ENCODE measurements at regions not wholly inside any gene's neighbourhood (a gene's known extent, or its start where the extent isn't known, plus 50 kb on each side); places are given as distances from the start of the nearest gene placed in this dataset.

DNA sequence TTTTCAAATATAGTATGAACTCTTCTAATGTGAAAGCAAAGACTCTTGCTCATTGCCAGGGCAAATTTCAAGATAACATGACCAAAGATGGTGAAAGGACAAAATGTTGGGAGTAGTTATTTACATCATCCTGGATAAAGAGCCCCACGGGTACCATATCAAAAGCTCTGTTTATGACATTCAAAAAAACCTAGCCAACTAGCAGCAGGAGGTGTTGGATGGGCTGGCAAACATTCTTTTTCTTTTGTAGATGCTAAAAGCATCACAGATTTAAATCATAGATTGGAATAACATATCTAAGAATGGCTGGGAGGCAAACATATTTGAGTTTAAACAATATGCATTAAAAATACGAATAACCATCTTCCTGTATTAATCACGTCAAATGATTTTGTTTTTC lies 153.5 kb downstream of the ICOS start:
- Histone ChIP-seq H3K79me2 (ENCODE audit: insufficient read depth, low read length) (no peaks in the 10 kb centered on the region), H3K79me1 (ENCODE audit: insufficient read depth, low read depth, low read length, poor library complexity, severe bottlenecking) (no peaks in the 10 kb centered on the region), H3K56ac (ENCODE audit: insufficient read length, low read depth, low read length) (no peak overlapping the region), H4K20me1 (ENCODE audit: control insufficient read depth, insufficient read depth, insufficient read length) (no peaks in the 10 kb centered on the region), H3K27me3 (ENCODE audit: insufficient read depth, low read length) (no peaks in the 10 kb centered on the region), H2AFZ (ENCODE audit: low read length) (no peak overlapping the region), H3K4me2 (ENCODE audit: insufficient read depth, insufficient read length, low read length) (no peak overlapping the region), H2BK20ac (ENCODE audit: low read depth, low read length, poor library complexity, severe bottlenecking) (no peak overlapping the region), H2BK15ac (ENCODE audit: low read depth, low read length) (no peak overlapping the region), H3K9me3 (ENCODE audit: control insufficient read depth, low read depth, low read length) (no peaks in the 10 kb centered on the region), H2BK5ac (ENCODE audit: insufficient read length, low read length) (no peak overlapping the region), H2BK120ac (ENCODE audit: low read depth, low read length, poor library complexity, severe bottlenecking) (no peak overlapping the region), H3K27ac (ENCODE audit: insufficient read length, low read depth, low read length) (no peak overlapping the region), H3T11ph (ENCODE audit: low read length) (no peak overlapping the region), H3K18ac (ENCODE audit: insufficient read length, low read depth, low read length) (no peak overlapping the region), H3K4me1 (ENCODE audit: insufficient read depth, low read length) (no peaks in the 10 kb centered on the region), H3K9ac (ENCODE audit: extremely low read depth, insufficient read length, low read length) (no peak overlapping the region), H4K5ac (ENCODE audit: insufficient read length, low read depth, low read length) (no peak overlapping the region), H4K91ac (ENCODE audit: insufficient read length, low read depth, low read length) (no peak overlapping the region), H3K23me2 (ENCODE audit: insufficient read length, low read depth, low read length, poor library complexity, severe bottlenecking) (no peaks in the 10 kb centered on the region), H2BK12ac (ENCODE audit: insufficient read length, low read depth, low read length) (no peak overlapping the region), H3K4ac (ENCODE audit: low read depth, low read length) (no peak overlapping the region), H3K14ac (ENCODE audit: insufficient read depth, low read length) (no peak overlapping the region), H3K23ac (ENCODE audit: insufficient read length, low read depth, low read length) (no peak overlapping the region), H2AK5ac (ENCODE audit: insufficient read length, low read length) (no peak overlapping the region), H4K8ac (replicated peaks; ENCODE audit: insufficient read length, low read depth, low read length) (no peak overlapping the region)
- H3K36me3 Mint-ChIP-seq (ENCODE audit: insufficient read depth in 1 of 3, low read depth in 3 of 3): peaks cover 0 to 4% (median 0%) of the 10 kb centered on the region in 3 experiments; a peak in 1 of 7 replicates
- no CpG with 5 or more reads among the region's 3 CpGs for WGBS (ENCODE audit: extremely low coverage, insufficient read length, low lambda C conversion rate)
- no peaks in the 10 kb centered on the region for H3K4me1 Mint-ChIP-seq
- TF ChIP-seq, protein P1, sequence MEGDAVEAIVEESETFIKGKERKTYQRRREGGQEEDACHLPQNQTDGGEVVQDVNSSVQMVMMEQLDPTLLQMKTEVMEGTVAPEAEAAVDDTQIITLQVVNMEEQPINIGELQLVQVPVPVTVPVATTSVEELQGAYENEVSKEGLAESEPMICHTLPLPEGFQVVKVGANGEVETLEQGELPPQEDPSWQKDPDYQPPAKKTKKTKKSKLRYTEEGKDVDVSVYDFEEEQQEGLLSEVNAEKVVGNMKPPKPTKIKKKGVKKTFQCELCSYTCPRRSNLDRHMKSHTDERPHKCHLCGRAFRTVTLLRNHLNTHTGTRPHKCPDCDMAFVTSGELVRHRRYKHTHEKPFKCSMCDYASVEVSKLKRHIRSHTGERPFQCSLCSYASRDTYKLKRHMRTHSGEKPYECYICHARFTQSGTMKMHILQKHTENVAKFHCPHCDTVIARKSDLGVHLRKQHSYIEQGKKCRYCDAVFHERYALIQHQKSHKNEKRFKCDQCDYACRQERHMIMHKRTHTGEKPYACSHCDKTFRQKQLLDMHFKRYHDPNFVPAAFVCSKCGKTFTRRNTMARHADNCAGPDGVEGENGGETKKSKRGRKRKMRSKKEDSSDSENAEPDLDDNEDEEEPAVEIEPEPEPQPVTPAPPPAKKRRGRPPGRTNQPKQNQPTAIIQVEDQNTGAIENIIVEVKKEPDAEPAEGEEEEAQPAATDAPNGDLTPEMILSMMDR (conservative IDR thresholded peaks at IDR 0.05): no peak
- H3K4me3 Mint-ChIP-seq: no peak overlapping the region
- DNase-seq: no peak
- H3K27me3 Mint-ChIP-seq (ENCODE audit: low read depth): no peaks in the 10 kb centered on the region
- peaks cover 0 to 16% of the 10 kb centered on the region in 2 experiments; a peak in 2 of 5 replicates for H3K9me3 Mint-ChIP-seq
- no peak overlapping the region for H3K27ac Mint-ChIP-seq

Data from H9 (cell line).